Sigmoid colon (tissue), 6 donors: ENCODE measurements at regions not wholly inside any gene's neighbourhood (a gene's known extent, or its start where the extent isn't known, plus 50 kb on each side); places are given as distances from the start of the nearest gene placed in this dataset.

Experiments used
- DNase-seq: peaks from one replicate; pipeline ENCODE4 v3.0.0-alpha.2; 2019
- H3K27ac ChIP-seq, 4 donors: fragments of 200-600 bp; sonication (generic); one replicate each; pipeline ENCODE4 v1.5.1; 2016 to 2019; ENCODE audit warnings: mild to moderate bottlenecking in 1 of 4
- H3K27me3 ChIP-seq, 3 donors: fragments of 200-600 bp; sonication (generic); one replicate each; pipeline ENCODE4 v1.5.1; 2019; ENCODE audit warnings: mild to moderate bottlenecking in 1 of 3
- H3K36me3 ChIP-seq, 4 donors: fragments of 200-600 bp; sonication (generic); one replicate each; pipeline ENCODE4 v1.5.1; 2016 to 2019
- H3K4me1 ChIP-seq, 4 donors: fragments of 200-600 bp; sonication (generic); one replicate each; pipeline ENCODE4 v1.5.1; 2017 to 2019
- H3K4me3 ChIP-seq, 4 donors: fragments of 200-600 bp; sonication (generic); one replicate each; pipeline ENCODE4 v1.5.1; 2017 to 2019; ENCODE audit warnings: mild to moderate bottlenecking in 2 of 4, moderate library complexity in 1 of 4
- H3K9me3 ChIP-seq, 4 donors: fragments of 200-600 bp in 3 of 4; sonication (generic) in 3 of 4; one replicate each; pipeline versions ENCODE4 v1.5.1 to v1.6.1; 2013 to 2019
- EP300 ChIP-seq, 4 donors: sonication (generic); formaldehyde crosslinking; IDR thresholded peaks; one replicate each; pipeline ENCODE4 v1.6.1; 2017; ENCODE audit warnings: antibody characterized with exemption in 4 of 4
- POLR2A ChIP-seq, 2 donors: fragments of 450-650 bp; IDR thresholded peaks; one replicate each; pipeline ENCODE4 v1.6.1; 2016; ENCODE audit warnings: antibody characterized with exemption in 2 of 2, mild to moderate bottlenecking in 2 of 2, moderate library complexity in 2 of 2
- POLR2AphosphoS5 ChIP-seq, 4 donors: sonication (generic); formaldehyde crosslinking; IDR thresholded peaks; one replicate each; pipeline ENCODE4 v1.6.1; 2017; ENCODE audit warnings: antibody characterized with exemption in 4 of 4
- WGBS, 2 donors: extraction: QIAGEN DNeasy Blood & Tissue Kit; methylation state at CpG; one replicate each; pipeline ENCODE4 v1.1.7; 2013; 5-methylcytosine and 5-hydroxymethylcytosine counted together
- intact Hi-C: fragments of 100-400 bp; cut with DNase I; formaldehyde crosslinking; loops from one replicate; pipeline ENCODE4 v1.15.1; 2023
- TF ChIP-seq, protein P1 (sequence below), 4 experiments: fragments of 450-650 bp in 3 of 4; fragments of 200-600 bp in 1 of 4; IDR thresholded peaks; one replicate each; pipeline ENCODE4 v1.5.1; 2016 to 2019; ENCODE audit warnings: antibody characterized with exemption in 4 of 4, mild to moderate bottlenecking in 3 of 4, moderate library complexity in 2 of 4
- donor health status: healthy with polysubstance abuse.
- donor health status: healthy.

DNA sequence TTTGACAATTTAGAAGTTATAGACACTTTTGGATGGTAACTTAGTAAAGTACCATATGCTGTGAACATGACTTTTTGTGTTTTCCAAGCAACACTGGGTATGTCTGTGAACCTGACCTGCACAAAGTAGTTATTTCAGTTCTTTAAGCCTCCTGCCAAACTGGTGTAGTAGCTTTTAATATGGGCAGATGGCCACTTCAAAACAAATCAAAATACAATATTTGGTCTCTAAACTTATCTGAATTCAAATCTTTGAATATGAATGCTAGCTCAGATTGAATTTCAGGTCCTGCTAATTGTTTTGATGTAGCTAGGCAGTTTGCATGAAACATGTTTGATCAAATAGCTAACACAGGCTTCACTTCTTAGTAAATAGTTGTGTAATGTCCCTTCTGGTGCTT, 1176.7 kb upstream of the CDH9 start:
- H3K4me1 ChIP-seq = no peaks in the 10 kb centered on the region
- H3K27me3 ChIP-seq = no peaks in the 10 kb centered on the region
- DNase-seq = no peak
- TF ChIP-seq, protein P1, sequence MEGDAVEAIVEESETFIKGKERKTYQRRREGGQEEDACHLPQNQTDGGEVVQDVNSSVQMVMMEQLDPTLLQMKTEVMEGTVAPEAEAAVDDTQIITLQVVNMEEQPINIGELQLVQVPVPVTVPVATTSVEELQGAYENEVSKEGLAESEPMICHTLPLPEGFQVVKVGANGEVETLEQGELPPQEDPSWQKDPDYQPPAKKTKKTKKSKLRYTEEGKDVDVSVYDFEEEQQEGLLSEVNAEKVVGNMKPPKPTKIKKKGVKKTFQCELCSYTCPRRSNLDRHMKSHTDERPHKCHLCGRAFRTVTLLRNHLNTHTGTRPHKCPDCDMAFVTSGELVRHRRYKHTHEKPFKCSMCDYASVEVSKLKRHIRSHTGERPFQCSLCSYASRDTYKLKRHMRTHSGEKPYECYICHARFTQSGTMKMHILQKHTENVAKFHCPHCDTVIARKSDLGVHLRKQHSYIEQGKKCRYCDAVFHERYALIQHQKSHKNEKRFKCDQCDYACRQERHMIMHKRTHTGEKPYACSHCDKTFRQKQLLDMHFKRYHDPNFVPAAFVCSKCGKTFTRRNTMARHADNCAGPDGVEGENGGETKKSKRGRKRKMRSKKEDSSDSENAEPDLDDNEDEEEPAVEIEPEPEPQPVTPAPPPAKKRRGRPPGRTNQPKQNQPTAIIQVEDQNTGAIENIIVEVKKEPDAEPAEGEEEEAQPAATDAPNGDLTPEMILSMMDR (IDR thresholded peaks at IDR 0.05) = no peak
- TF ChIP-seq POLR2A (IDR thresholded peaks at IDR 0.05) (no peak), EP300 (IDR thresholded peaks at IDR 0.05) (no peak), POLR2AphosphoS5 (IDR thresholded peaks at IDR 0.05) (no peak)
- H3K36me3 ChIP-seq = no peaks in the 10 kb centered on the region
- no peak overlapping the region for H3K27ac ChIP-seq
- intact Hi-C loops = no loop called here
- no peaks in the 10 kb centered on the region for H3K9me3 ChIP-seq
- H3K4me3 ChIP-seq = no peak overlapping the region

DNA sequence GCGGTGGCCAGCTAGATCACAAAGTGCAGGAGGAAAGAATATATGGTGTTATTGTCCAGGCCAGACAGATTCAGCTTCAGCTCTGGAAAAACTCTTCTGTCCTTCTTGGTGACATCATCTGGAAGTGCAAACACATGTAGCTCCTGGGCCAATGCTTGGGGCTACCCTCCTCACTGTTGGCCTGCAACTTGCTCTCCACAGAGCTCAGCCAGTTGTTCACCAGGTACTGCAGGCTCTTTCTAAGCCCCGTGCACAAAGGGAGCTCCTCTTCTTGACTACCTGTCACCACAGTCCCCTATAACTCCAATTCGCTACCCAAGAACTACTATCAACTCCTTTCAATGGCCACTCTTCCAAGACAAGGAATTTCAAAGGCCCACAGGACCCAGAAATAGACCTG, 1175.9 kb upstream of the CDH9 start:
- no peaks in the 10 kb centered on the region for H3K27me3 ChIP-seq
- no peaks in the 10 kb centered on the region for H3K9me3 ChIP-seq
- no peak for DNase-seq
- TF ChIP-seq, protein P1 (IDR thresholded peaks at IDR 0.05) = no peak
- TF ChIP-seq EP300 (IDR thresholded peaks at IDR 0.05) = no peak
- TF ChIP-seq POLR2AphosphoS5 (IDR thresholded peaks at IDR 0.05) = no peak
- no peak for TF ChIP-seq POLR2A (IDR thresholded peaks at IDR 0.05)
- no peaks in the 10 kb centered on the region for H3K4me1 ChIP-seq
- no peak overlapping the region for H3K4me3 ChIP-seq
- no peaks in the 10 kb centered on the region for H3K36me3 ChIP-seq
- H3K27ac ChIP-seq = no peak overlapping the region
- 75 to 85% methylated on average over 3 of the region's 3 CpGs for WGBS, 2 donors
- intact Hi-C loops = no loop called here

DNA sequence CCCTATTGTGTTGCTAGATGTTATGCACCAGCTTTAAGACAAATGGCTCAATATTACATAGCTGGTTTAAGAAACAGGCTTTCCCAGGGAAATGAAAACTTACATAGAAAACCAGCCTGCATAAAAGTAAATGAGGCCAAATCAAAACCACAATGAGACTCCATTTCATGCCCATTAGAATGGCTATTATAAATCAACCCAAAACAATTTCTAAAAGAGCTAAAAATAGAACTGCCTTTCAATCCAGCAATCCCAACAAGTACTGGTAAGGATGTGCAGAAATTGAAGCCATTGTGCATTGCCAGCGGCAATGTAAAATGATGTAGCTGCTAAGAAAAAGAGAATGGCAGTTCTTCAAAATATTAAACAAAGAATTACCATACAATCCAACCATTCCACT, 1170.0 kb upstream of the CDH9 start:
- no peak overlapping the region for H3K4me3 ChIP-seq
- no peaks in the 10 kb centered on the region for H3K9me3 ChIP-seq
- intact Hi-C loops = no loop called here
- H3K4me1 ChIP-seq = no peaks in the 10 kb centered on the region
- TF ChIP-seq POLR2A (IDR thresholded peaks at IDR 0.05) = no peak
- TF ChIP-seq, protein P1 (IDR thresholded peaks at IDR 0.05) = no peak
- no peak for TF ChIP-seq EP300 (IDR thresholded peaks at IDR 0.05)
- no peak for TF ChIP-seq POLR2AphosphoS5 (IDR thresholded peaks at IDR 0.05)
- WGBS, 2 donors = 93 to 94% methylated on average over 1 of the region's 1 CpG
- H3K27me3 ChIP-seq = no peaks in the 10 kb centered on the region
- no peak for DNase-seq
- no peak overlapping the region for H3K27ac ChIP-seq
- H3K36me3 ChIP-seq = no peaks in the 10 kb centered on the region

DNA sequence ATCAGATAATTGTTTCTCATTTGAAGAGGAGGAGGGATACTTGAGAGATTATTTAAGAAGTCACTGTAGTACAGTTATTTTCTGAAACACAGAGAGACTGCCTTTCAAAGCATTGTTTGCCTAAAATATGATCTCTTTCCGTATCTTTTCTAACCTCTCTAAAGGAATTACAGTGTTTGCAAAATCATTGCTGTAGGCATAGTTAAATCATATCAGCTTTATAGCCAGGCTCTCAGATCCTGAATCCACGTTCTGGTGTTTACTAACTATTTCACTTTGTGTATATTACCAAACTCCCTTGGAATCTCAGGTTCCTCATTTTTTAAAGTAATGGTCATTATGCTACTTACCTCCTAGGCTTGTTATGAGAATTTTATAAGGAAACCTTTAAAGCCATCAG, 1151.6 kb upstream of the CDH9 start:
- DNase-seq = no peak
- 10 to 47% methylated on average over 2 of the region's 2 CpGs for WGBS, 2 donors
- Histone ChIP-seq H3K9me3 (no peaks in the 10 kb centered on the region), H3K4me1 (no peaks in the 10 kb centered on the region), H3K36me3 (no peaks in the 10 kb centered on the region), H3K27me3 (no peaks in the 10 kb centered on the region), H3K27ac (no peak overlapping the region), H3K4me3 (no peak overlapping the region)
- intact Hi-C loops = no loop called here
- TF ChIP-seq EP300 (IDR thresholded peaks at IDR 0.05) (no peak), POLR2A (IDR thresholded peaks at IDR 0.05) (no peak), POLR2AphosphoS5 (IDR thresholded peaks at IDR 0.05) (no peak)
- TF ChIP-seq, protein P1 (IDR thresholded peaks at IDR 0.05) = no peak

DNA sequence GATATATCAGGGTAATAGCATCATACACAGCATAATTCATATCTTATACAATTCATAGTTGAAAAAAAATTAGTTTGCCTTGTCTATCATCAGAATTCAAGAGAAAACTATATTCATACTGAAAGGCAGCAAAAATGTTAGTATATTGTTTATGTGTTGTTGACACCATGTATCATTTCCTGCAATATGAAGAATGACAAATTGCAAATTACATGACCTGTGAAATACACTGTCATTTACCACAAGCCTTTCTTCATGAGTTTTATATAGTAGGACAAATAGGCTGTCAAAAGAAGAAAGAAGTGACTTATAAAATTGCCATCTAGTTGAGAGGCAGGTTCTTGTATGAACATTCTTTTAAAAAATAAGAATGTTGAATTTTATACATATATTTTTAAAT, 1136.3 kb upstream of the CDH9 start:
- DNase-seq = no peak
- intact Hi-C loops = no loop called here
- Histone ChIP-seq H3K4me1 (no peaks in the 10 kb centered on the region), H3K36me3 (no peaks in the 10 kb centered on the region), H3K27ac (no peak overlapping the region), H3K9me3 (no peaks in the 10 kb centered on the region), H3K4me3 (no peak overlapping the region), H3K27me3 (no peaks in the 10 kb centered on the region)
- TF ChIP-seq, protein P1 (IDR thresholded peaks at IDR 0.05) = no peak
- no peak for TF ChIP-seq EP300 (IDR thresholded peaks at IDR 0.05)
